ENCODE measurements at regions not wholly inside any gene's neighbourhood (a gene's known extent, or its start where the extent isn't known, plus 50 kb on each side); places are given as distances from the start of the nearest gene placed in this dataset.

- ChIA-PET POLR2A (ENCODE audit: partially characterized antibody) (no interaction called here), CTCF (ENCODE audit: partially characterized antibody) (interaction anchor here (1.4 kb wide), 1 partner anchor 107 kb away, joined by 5 read pairs; no protein-coding TSS in a partner anchor)
- no peak for DNase-seq (ENCODE audit: low read depth in 1 of 2, low spot score in 2 of 2)
- Histone ChIP-seq H3K56ac (replicated peaks; ENCODE audit: insufficient read length, low read depth, low read length) (no peak overlapping the region), H4K20me1 (replicated peaks in 1 of 2; ENCODE audit: control insufficient read depth in 1 of 2, insufficient read depth in 2 of 2, low read length in 2 of 2) (no peaks in the 10 kb centered on the region), H3K18ac (ENCODE audit: extremely low read depth, low read length) (no peak overlapping the region), H2BK15ac (ENCODE audit: low read length) (no peak overlapping the region), H3K23me2 (ENCODE audit: low read depth, low read length) (no peaks in the 10 kb centered on the region), H3K9me3 (ENCODE audit: insufficient read depth in 2 of 2, low read depth in 1 of 2, low read length in 1 of 2) (peaks cover 27 to 30% of the 10 kb centered on the region in 2 experiments), H3K79me2 (ENCODE audit: control insufficient read depth in 1 of 2, insufficient read depth in 2 of 2, low read length in 2 of 2) (no peaks in the 10 kb centered on the region), H4K8ac (ENCODE audit: extremely low read depth, insufficient read depth, low read length) (no peak overlapping the region), H3K4me2 (ENCODE audit: insufficient read depth in 1 of 2, low read depth in 2 of 2, low read length in 2 of 2) (no peak overlapping the region), H3K4ac (replicated peaks; ENCODE audit: insufficient read length, low read depth, low read length) (no peak overlapping the region), H3K36me3 (ENCODE audit: control insufficient read depth in 2 of 4, insufficient read depth in 4 of 4, low read length in 3 of 4) (no peaks in the 10 kb centered on the region), H2BK120ac (replicated peaks; ENCODE audit: low read depth, low read length) (no peak overlapping the region), H3K27ac (ENCODE audit: low read depth, low read length) (no peak overlapping the region), H2AK5ac (ENCODE audit: low read depth, low read length) (no peak overlapping the region), H3K4me1 (replicated peaks in 1 of 4; ENCODE audit: control insufficient read depth in 3 of 4, insufficient read depth in 4 of 4, low read length in 3 of 4) (no peaks in the 10 kb centered on the region), H3K79me1 (ENCODE audit: low read depth, low read length) (no peaks in the 10 kb centered on the region), H3K14ac (ENCODE audit: insufficient read length) (no peak overlapping the region), H2BK20ac (ENCODE audit: low read length) (no peak overlapping the region), H4K5ac (ENCODE audit: insufficient read length, low read depth, low read length) (no peak overlapping the region), H3K23ac (ENCODE audit: insufficient read length) (no peak overlapping the region), H3K9ac (replicated peaks in 1 of 4; ENCODE audit: extremely low read depth in 1 of 4, low read depth in 3 of 4, low read length in 3 of 4) (no peak overlapping the region), H4K91ac (replicated peaks; ENCODE audit: insufficient read length, low read length) (no peak overlapping the region), H2BK12ac (ENCODE audit: low read depth, low read length) (no peak overlapping the region), H2BK5ac (ENCODE audit: low read depth, low read length) (no peak overlapping the region), H3K27me3 (replicated peaks in 1 of 4; ENCODE audit: control insufficient read depth in 3 of 4, extremely low read depth in 1 of 4, insufficient read depth in 3 of 4, low read length in 3 of 4) (no peaks in the 10 kb centered on the region), H2AFZ (ENCODE audit: low read length) (no peak overlapping the region), H3K4me3 (ENCODE audit: extremely low read depth in 1 of 4, insufficient read depth in 2 of 4, low read depth in 3 of 4, low read length in 4 of 4) (no peak overlapping the region)
- WGBS, 2 experiments (ENCODE audit: extremely low coverage in 1 of 2, insufficient coverage in 1 of 2, insufficient read length in 1 of 2, insufficient replicate concordance in 2 of 2, low coverage in 1 of 2, low lambda C conversion rate in 2 of 2, missing lambda C conversion rate in 1 of 2) = 95% methylated on average over 1 of the region's 1 CpG; no CpG with 5 or more reads in 1 of the 2 experiments
- no peak for FAIRE-seq
- TF ChIP-seq SUZ12 (IDR thresholded peaks at IDR 0.05; ENCODE audit: low read length) (no peak), SAP30 (IDR thresholded peaks at IDR 0.05; ENCODE audit: insufficient read depth, insufficient replicate concordance, low read length) (no peak), MAFK (IDR thresholded peaks at IDR 0.05; ENCODE audit: low read depth, low read length) (no peak), KDM1A (IDR thresholded peaks at IDR 0.05; ENCODE audit: borderline replicate concordance, low read length) (no peak), GABPA (IDR thresholded peaks at IDR 0.05; ENCODE audit: borderline replicate concordance, insufficient read depth, low read length) (no peak), BACH1 (IDR thresholded peaks at IDR 0.05; ENCODE audit: low read length) (no peak), CEBPB (IDR thresholded peaks at IDR 0.05; ENCODE audit: low read depth, low read length) (no peak), RFX5 (IDR thresholded peaks at IDR 0.05; ENCODE audit: borderline replicate concordance, low read depth, low read length) (no peak), CBX5 (IDR thresholded peaks at IDR 0.05; ENCODE audit: low read depth, low read length) (no peak), SP1 (IDR thresholded peaks at IDR 0.05; ENCODE audit: low read depth, low read length) (no peak), RBBP5 (IDR thresholded peaks at IDR 0.05; ENCODE audit: borderline replicate concordance, low read depth, low read length) (no peak), KDM5A (IDR thresholded peaks at IDR 0.05; ENCODE audit: low read length) (no peak)
- TF ChIP-seq, protein P1, sequence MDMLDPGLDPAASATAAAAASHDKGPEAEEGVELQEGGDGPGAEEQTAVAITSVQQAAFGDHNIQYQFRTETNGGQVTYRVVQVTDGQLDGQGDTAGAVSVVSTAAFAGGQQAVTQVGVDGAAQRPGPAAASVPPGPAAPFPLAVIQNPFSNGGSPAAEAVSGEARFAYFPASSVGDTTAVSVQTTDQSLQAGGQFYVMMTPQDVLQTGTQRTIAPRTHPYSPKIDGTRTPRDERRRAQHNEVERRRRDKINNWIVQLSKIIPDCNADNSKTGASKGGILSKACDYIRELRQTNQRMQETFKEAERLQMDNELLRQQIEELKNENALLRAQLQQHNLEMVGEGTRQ (IDR thresholded peaks at IDR 0.05; ENCODE audit: low read length) = no peak
These were observed 414.3 kb downstream of the ADRA2A start for GRCh38 chr10:111491154-111491553.

All from H1 (cell line).